Upper lobe of right lung (tissue), 1 donor: ENCODE measurements at regions not wholly inside any gene's neighbourhood (a gene's known extent, or its start where the extent isn't known, plus 50 kb on each side); places are given as distances from the start of the nearest gene placed in this dataset.

Source experiments
- ATAC-seq: fragments of 200-7000 bp; cut with Tn5 transposase; one replicate; pipeline ENCODE4 v1.9.1; 2020; ENCODE audit warnings: mild to moderate bottlenecking, moderate library complexity
- DNase-seq: peaks from one replicate; pipeline ENCODE4 v3.0.0-alpha.2; 2020
- H3K27ac ChIP-seq: fragments of 200-600 bp; one replicate; pipeline ENCODE4 v1.8.0; 2022
- H3K27me3 ChIP-seq: fragments of 200-600 bp; one replicate; pipeline ENCODE4 v1.8.0; 2022; ENCODE audit warnings: mild to moderate bottlenecking
- H3K36me3 ChIP-seq: fragments of 200-600 bp; one replicate; pipeline ENCODE4 v1.8.0; 2022
- H3K4me1 ChIP-seq: fragments of 200-600 bp; one replicate; pipeline ENCODE4 v1.8.0; 2022
- H3K4me3 ChIP-seq: fragments of 200-600 bp; one replicate; pipeline ENCODE4 v1.8.0; 2022; ENCODE audit warnings: mild to moderate bottlenecking
- H3K9me3 ChIP-seq: fragments of 200-600 bp; one replicate; pipeline ENCODE4 v1.8.0; 2022
- intact Hi-C: fragments of 100-400 bp; cut with DNase I; formaldehyde crosslinking; loops from one replicate; pipeline ENCODE4 v1.11.0; 2022
- TF ChIP-seq, protein P1 (sequence below): fragments of 200-600 bp; IDR thresholded peaks from one replicate; pipeline ENCODE4 v1.8.0; 2022; ENCODE audit warnings: antibody characterized with exemption
- donor health status: DM: no; HTN: yes; CAD: no; lungs with severe emphysema.

DNA sequence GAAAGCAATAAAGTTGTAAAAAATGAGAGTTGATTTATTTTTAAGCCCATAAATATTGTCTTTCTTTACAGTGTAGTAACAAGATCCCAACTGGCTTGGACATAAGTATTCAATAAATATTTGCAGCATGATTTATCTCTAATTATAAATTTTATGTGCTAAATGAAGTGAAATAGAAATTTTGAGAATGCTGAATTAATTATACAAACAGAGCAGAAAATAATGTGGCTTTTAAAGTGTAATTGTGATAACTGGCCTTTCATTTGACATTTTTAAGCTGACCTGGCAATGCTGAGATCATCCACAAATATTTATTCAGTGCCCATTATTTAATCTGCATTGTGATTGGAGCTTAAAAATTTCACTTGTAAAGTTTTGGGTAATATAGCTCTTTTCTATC is 201.6 kb upstream of the NAV3 start:
- Histone ChIP-seq H3K27ac (no peak overlapping the region), H3K9me3 (no peaks in the 10 kb centered on the region), H3K36me3 (no peaks in the 10 kb centered on the region), H3K4me3 (no peak overlapping the region), H3K4me1 (no peaks in the 10 kb centered on the region), H3K27me3 (no peaks in the 10 kb centered on the region)
- intact Hi-C loops, result no loop called here
- DNase-seq (no peak), ATAC-seq (no peak)
- TF ChIP-seq, protein P1, sequence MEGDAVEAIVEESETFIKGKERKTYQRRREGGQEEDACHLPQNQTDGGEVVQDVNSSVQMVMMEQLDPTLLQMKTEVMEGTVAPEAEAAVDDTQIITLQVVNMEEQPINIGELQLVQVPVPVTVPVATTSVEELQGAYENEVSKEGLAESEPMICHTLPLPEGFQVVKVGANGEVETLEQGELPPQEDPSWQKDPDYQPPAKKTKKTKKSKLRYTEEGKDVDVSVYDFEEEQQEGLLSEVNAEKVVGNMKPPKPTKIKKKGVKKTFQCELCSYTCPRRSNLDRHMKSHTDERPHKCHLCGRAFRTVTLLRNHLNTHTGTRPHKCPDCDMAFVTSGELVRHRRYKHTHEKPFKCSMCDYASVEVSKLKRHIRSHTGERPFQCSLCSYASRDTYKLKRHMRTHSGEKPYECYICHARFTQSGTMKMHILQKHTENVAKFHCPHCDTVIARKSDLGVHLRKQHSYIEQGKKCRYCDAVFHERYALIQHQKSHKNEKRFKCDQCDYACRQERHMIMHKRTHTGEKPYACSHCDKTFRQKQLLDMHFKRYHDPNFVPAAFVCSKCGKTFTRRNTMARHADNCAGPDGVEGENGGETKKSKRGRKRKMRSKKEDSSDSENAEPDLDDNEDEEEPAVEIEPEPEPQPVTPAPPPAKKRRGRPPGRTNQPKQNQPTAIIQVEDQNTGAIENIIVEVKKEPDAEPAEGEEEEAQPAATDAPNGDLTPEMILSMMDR, result no peak

DNA sequence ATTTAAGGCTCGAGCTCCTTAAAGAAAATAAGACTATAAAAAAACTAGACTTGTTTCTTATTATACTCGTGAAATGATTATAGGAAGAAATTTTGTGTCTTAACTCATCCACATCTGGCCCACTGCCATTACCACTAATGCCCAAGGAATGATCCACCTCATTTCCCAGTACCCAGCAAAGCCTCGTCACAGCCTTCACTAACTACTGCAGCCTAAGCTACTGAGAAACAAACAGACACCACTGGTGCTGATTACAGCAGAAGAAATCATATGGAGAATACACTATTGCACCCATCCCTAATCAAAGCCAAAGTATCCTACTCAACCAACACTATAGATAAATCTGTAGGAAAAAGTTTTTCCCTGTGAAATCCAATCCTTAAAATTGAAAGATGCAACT is 205.3 kb upstream of the NAV3 start:
- H3K4me3 ChIP-seq, result no peak overlapping the region
- no peaks in the 10 kb centered on the region for H3K36me3 ChIP-seq
- no peaks in the 10 kb centered on the region for H3K9me3 ChIP-seq
- H3K27me3 ChIP-seq, result no peaks in the 10 kb centered on the region
- TF ChIP-seq, protein P1, result no peak
- no peak for ATAC-seq
- H3K4me1 ChIP-seq, result no peaks in the 10 kb centered on the region
- no peak overlapping the region for H3K27ac ChIP-seq
- no peak for DNase-seq
- intact Hi-C loops, result no loop called here

DNA sequence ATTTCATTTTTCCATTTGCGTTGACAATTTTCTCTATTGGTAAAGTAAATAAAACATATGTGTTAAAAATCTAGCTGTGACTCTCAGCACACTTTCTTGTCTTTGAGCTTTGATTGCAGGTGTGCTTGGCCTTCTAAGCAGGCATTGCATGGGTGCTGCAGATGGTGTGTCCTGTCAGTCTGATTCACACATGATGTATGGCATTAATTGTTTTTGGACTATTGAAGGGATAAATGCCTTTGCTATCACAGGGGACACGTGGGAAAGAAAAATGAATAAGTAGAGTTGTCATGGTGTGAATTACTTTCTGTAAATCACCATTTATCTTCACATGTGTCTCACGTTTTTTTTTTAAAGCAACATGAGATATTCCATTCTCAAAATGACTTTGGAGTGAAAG is 211.3 kb upstream of the NAV3 start:
- ATAC-seq, result no peak
- Histone ChIP-seq H3K27me3 (no peaks in the 10 kb centered on the region), H3K27ac (no peak overlapping the region), H3K4me1 (no peaks in the 10 kb centered on the region), H3K4me3 (no peak overlapping the region), H3K9me3 (no peaks in the 10 kb centered on the region), H3K36me3 (no peaks in the 10 kb centered on the region)
- no peak for DNase-seq
- intact Hi-C loops, result no loop called here
- TF ChIP-seq, protein P1, result no peak

DNA sequence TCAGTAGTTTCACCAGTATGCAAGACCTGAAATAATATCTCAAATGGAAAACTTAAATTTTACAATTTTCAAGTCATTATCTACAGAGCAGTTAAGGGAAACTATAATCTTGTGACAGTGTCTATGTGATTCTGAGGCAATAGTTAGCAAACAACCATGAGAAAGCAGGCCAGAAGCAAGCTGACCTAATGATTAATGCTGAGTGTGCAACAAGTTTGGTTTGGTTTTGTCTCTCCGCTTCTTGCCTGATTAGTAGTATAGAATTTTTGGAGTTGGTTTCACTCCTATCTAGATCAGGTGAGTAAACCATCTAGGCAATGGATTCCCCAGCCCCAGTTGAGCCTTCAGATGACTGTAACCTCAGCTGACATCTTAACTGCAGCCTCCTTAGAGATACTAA is 212.9 kb upstream of the NAV3 start:
- H3K4me3 ChIP-seq, result no peak overlapping the region
- H3K9me3 ChIP-seq, result no peaks in the 10 kb centered on the region
- no peaks in the 10 kb centered on the region for H3K36me3 ChIP-seq
- intact Hi-C loops, result no loop called here
- ATAC-seq (no peak), DNase-seq (no peak)
- H3K4me1 ChIP-seq, result no peaks in the 10 kb centered on the region
- H3K27ac ChIP-seq, result no peak overlapping the region
- H3K27me3 ChIP-seq, result no peaks in the 10 kb centered on the region
- TF ChIP-seq, protein P1, result no peak

DNA sequence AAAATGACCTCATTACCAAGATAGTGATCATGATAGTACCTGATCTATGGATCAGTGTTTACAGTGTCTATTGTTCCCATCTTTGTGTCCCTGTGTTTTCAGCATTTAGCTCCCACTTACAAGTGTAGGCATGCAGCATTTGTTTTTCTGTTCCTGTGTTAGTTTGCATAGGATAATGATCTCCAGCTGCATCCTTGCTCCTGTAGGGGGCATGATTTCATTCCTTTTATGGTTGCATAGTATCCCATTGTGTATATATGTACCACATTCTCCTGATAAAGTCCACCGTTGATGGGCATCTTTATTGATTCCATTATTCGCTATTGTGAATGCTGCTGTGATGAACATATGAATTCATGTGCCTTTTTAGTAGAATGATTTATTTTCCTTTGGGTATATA is 215.4 kb upstream of the NAV3 start:
- Histone ChIP-seq H3K4me1 (no peaks in the 10 kb centered on the region), H3K27ac (no peak overlapping the region), H3K27me3 (no peaks in the 10 kb centered on the region), H3K36me3 (no peaks in the 10 kb centered on the region), H3K9me3 (no peaks in the 10 kb centered on the region), H3K4me3 (no peak overlapping the region)
- ATAC-seq (no peak), DNase-seq (no peak)
- intact Hi-C loops, result no loop called here
- TF ChIP-seq, protein P1, result no peak

DNA sequence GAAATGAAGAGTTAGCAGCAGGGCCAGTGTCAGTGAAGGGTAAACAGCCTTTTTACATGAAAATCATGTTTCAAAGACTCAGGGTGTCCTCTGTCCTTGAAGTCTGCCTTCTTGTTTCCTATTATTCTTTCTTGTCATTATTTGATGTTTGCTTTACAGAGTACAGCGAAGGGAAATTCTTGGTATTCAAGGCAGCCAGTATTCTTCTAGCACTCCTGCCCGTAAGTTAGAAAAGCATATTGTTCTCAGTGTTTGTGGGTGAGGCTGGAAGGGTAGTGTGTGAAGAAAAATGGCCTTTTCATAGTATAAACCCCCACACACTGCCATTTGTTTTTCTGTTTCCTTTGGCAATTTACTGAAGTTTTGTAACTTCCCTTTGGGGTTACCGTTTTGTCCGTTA is 217.3 kb upstream of the NAV3 start:
- Histone ChIP-seq H3K27me3 (no peaks in the 10 kb centered on the region), H3K4me3 (no peak overlapping the region), H3K36me3 (no peaks in the 10 kb centered on the region), H3K4me1 (no peaks in the 10 kb centered on the region), H3K27ac (no peak overlapping the region), H3K9me3 (no peaks in the 10 kb centered on the region)
- TF ChIP-seq, protein P1, result no peak
- DNase-seq, result no peak
- intact Hi-C loops, result no loop called here
- ATAC-seq, result no peak
